OCI-LY7 (cell line): ENCODE measurements at regions not wholly inside any gene's neighbourhood (a gene's known extent, or its start where the extent isn't known, plus 50 kb on each side); places are given as distances from the start of the nearest gene placed in this dataset.

Experiments
- BruUV-seq: library from RNA; stranded (reverse); fragments of 400-500 nt; replicated peaks from 2 replicates; lab custom pipeline; 2021; lab: Mats Ljungman, UMichigan
- CTCF ChIA-PET: fragments of 300-600 bp; sonication (Branson Sonifier 250); formaldehyde crosslinking; loops from one replicate; lab custom pipeline; 2022; ENCODE audit warnings: antibody characterized with exemption; ENCODE audit not compliant: unreplicated experiment; lab: Charles Lee
- POLR2A ChIA-PET: fragments of 300-600 bp; sonication (Branson Sonifier 250); formaldehyde crosslinking; loops from one replicate; lab custom pipeline; 2022; ENCODE audit warnings: antibody characterized with exemption; lab: Charles Lee
- DNase-seq: peaks from one replicate; pipeline ENCODE4 v3.0.0-alpha.2; 2015; ENCODE audit warnings: low spot score
- H2AFZ ChIP-seq: fragments of 200-600 bp; sonication (generic), shearing (Covaris generic); 2 replicates; pipeline ENCODE4 v1.6.1; 2014; ENCODE audit warnings: mild to moderate bottlenecking, antibody characterized with exemption, low read length, moderate library complexity
- H3K27ac ChIP-seq: fragments of 200-600 bp; sonication (generic); 2 replicates; pipeline ENCODE4 v1.5.1; 2014; ENCODE audit warnings: mixed run types, low read depth, mild to moderate bottlenecking, moderate library complexity, low read length, inconsistent platforms; ENCODE audit not compliant: poor library complexity, severe bottlenecking
- H3K36me3 ChIP-seq: fragments of 200-600 bp; sonication (generic); 2 replicates; pipeline ENCODE4 v1.6.1; 2014; ENCODE audit warnings: mild to moderate bottlenecking, antibody characterized with exemption, low read length, moderate library complexity, mixed read lengths; ENCODE audit not compliant: insufficient read depth
- H3K4me1 ChIP-seq: fragments of 200-600 bp; sonication (generic); 2 replicates; pipeline ENCODE4 v1.5.1; 2014; ENCODE audit warnings: mild to moderate bottlenecking, low read length; ENCODE audit not compliant: insufficient read depth, poor library complexity, severe bottlenecking
- H3K4me2 ChIP-seq: fragments of 200-600 bp; sonication (generic); 2 replicates; pipeline ENCODE4 v1.6.1; 2014; ENCODE audit warnings: mild to moderate bottlenecking, low read length
- H3K4me3 ChIP-seq: fragments of 200-600 bp; sonication (generic); 2 replicates; pipeline ENCODE4 v1.5.1; 2014; ENCODE audit warnings: mild to moderate bottlenecking, low read depth, low read length; ENCODE audit not compliant: poor library complexity, severe bottlenecking
- H3K79me2 ChIP-seq: fragments of 200-600 bp; sonication (generic); 2 replicates; pipeline ENCODE4 v1.6.1; 2016; ENCODE audit warnings: low read depth, mild to moderate bottlenecking, low read length, moderate library complexity, mixed read lengths; ENCODE audit not compliant: insufficient read depth
- H3K9me2 ChIP-seq: fragments of 200-600 bp; sonication (generic); 2 replicates; pipeline ENCODE4 v1.6.1; 2016; ENCODE audit warnings: mild to moderate bottlenecking, low read length, mixed read lengths; ENCODE audit not compliant: insufficient read depth
- H3K9me3 ChIP-seq: fragments of 200-600 bp; sonication (generic); 2 replicates; pipeline ENCODE4 v1.6.1; 2014; ENCODE audit warnings: mild to moderate bottlenecking, mixed run types, low read length, mixed read lengths
- H4K20me1 ChIP-seq: fragments of 200-600 bp; sonication (generic); 2 replicates; pipeline ENCODE4 v1.6.1; 2014; ENCODE audit warnings: mild to moderate bottlenecking, antibody characterized with exemption, low read length, moderate library complexity, mixed read lengths; ENCODE audit not compliant: insufficient read depth
- EZH2phosphoT487 ChIP-seq: fragments of 200-600 bp; sonication (generic); IDR thresholded peaks from 2 replicates; pipeline ENCODE4 v1.6.1; 2018; ENCODE audit warnings: low read depth, borderline replicate concordance, mild to moderate bottlenecking, mixed run types, antibody characterized with exemption, low read length, moderate library complexity, mixed read lengths
- intact Hi-C: fragments of 100-400 bp; cut with micrococcal nuclease; formaldehyde crosslinking; loops from one replicate; pipeline ENCODE4 v1.10.0; 2022; ENCODE audit not compliant: unreplicated experiment
- TF ChIP-seq, protein P1 (sequence below): fragments of 200-600 bp; sonication (generic); conservative IDR thresholded peaks from 2 replicates; pipeline ENCODE4 v1.5.1; 2014; ENCODE audit warnings: mild to moderate bottlenecking, antibody characterized with exemption, low read length, moderate library complexity, mixed read lengths

DNA sequence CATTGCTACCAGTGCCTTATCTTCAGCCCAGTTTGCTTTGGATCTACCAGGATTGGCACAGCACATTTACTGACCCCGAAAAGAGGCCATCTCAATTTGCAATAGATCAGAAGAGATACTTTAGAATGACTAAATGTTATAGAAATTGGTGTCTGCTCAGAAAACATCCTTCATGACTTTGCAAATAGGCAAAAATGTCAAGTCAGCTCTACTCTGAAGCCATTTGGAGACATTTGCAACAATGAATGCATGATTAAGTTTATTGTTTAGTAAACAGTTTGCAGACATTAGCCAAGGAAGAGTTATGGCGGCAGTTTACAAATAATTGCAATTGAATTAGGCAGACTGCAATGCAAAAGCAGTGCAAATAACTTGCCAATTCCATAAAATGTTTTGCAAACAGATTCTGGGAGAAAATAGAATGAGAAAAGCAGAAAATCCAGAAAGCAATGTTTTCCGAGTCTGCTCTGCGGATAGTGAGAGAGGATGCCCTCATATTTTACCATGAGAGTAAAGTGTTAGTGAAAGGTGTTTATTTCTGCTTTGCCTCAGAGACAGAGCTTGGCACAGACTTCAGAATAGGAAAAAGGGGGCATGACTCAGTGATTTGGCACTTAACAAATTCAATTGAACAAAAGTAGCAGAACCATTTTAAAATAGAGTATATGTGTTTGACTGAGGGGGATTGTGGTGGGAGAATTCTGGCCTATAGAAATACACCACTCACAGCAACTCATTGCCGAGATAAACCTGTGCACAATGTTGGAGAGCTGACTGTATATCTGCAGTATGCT, 334.9 kb upstream of the NR2F2 start:
- no peak for TF ChIP-seq EZH2phosphoT487
- TF ChIP-seq, protein P1, sequence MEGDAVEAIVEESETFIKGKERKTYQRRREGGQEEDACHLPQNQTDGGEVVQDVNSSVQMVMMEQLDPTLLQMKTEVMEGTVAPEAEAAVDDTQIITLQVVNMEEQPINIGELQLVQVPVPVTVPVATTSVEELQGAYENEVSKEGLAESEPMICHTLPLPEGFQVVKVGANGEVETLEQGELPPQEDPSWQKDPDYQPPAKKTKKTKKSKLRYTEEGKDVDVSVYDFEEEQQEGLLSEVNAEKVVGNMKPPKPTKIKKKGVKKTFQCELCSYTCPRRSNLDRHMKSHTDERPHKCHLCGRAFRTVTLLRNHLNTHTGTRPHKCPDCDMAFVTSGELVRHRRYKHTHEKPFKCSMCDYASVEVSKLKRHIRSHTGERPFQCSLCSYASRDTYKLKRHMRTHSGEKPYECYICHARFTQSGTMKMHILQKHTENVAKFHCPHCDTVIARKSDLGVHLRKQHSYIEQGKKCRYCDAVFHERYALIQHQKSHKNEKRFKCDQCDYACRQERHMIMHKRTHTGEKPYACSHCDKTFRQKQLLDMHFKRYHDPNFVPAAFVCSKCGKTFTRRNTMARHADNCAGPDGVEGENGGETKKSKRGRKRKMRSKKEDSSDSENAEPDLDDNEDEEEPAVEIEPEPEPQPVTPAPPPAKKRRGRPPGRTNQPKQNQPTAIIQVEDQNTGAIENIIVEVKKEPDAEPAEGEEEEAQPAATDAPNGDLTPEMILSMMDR = no peak
- no peaks in the 10 kb centered on the region for H3K9me3 ChIP-seq
- no peaks in the 10 kb centered on the region for H3K36me3 ChIP-seq
- H3K4me2 ChIP-seq = no peak overlapping the region
- no peak overlapping the region for H3K4me3 ChIP-seq
- H4K20me1 ChIP-seq = no peaks in the 10 kb centered on the region
- intact Hi-C loops = no loop called here
- no peak for DNase-seq
- no peaks in the 10 kb centered on the region for H3K4me1 ChIP-seq
- H3K79me2 ChIP-seq = no peaks in the 10 kb centered on the region
- ChIA-PET POLR2A (no interaction called here), CTCF (no interaction called here)
- BruUV-seq = no TSS peak
- no peak overlapping the region for H3K27ac ChIP-seq
- no peaks in the 10 kb centered on the region for H3K9me2 ChIP-seq
- H2AFZ ChIP-seq = no peak overlapping the region

DNA sequence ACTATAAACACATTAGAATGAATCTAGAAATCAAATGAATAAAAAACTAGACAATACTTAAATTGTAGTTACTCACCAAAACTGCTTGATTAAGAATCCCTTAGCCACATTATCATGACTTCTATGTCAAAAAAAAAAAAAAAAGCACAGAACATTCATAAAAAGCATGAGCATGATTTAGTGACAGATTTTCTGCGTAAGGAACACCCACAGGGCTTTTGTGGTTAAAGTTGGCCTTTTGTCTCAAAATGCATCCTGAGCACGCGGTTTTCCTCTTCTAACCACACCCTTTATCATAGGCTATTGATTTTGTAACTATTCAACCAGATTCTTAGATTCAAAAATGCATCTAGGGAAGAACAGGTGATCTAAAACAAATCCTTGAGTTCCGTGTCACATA, 334.0 kb upstream of the NR2F2 start:
- Histone ChIP-seq H3K27ac (no peak overlapping the region), H2AFZ (no peak overlapping the region), H3K4me3 (no peak overlapping the region), H3K4me2 (no peak overlapping the region), H3K36me3 (no peaks in the 10 kb centered on the region), H3K4me1 (no peaks in the 10 kb centered on the region), H3K9me2 (no peaks in the 10 kb centered on the region), H3K9me3 (no peaks in the 10 kb centered on the region), H4K20me1 (no peaks in the 10 kb centered on the region), H3K79me2 (no peaks in the 10 kb centered on the region)
- no TSS peak for BruUV-seq
- POLR2A ChIA-PET = no interaction called here
- CTCF ChIA-PET = no interaction called here
- no peak for DNase-seq
- intact Hi-C loops = no loop called here
- TF ChIP-seq EZH2phosphoT487 = no peak
- TF ChIP-seq, protein P1 = no peak

DNA sequence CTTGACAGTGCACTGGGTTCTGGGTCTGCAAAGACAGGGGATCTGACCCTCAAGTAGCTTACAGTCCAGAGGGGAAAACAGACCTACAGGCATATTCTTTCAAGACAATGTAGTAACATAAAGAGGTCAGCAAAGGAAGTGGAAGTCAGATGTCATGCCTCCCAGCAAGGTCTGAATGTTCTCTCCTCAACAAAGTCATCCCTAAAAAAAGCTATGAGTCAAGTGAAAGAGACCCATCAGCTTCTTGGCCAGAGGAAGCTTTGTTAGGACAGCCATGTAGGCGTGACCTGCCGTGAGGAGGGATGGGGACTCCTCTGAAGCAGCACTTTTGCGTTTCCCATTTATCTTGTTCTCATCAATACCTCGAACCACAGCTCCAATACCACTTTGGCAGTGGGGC, 331.6 kb upstream of the NR2F2 start:
- CTCF ChIA-PET = no interaction called here
- DNase-seq = no peak
- no peak overlapping the region for H3K27ac ChIP-seq
- POLR2A ChIA-PET = no interaction called here
- TF ChIP-seq EZH2phosphoT487 = no peak
- TF ChIP-seq, protein P1 = no peak
- no peak overlapping the region for H3K4me2 ChIP-seq
- intact Hi-C loops = no loop called here
- no peaks in the 10 kb centered on the region for H3K36me3 ChIP-seq
- no peak overlapping the region for H3K4me3 ChIP-seq
- H2AFZ ChIP-seq = no peak overlapping the region
- no TSS peak for BruUV-seq
- no peaks in the 10 kb centered on the region for H3K4me1 ChIP-seq
- no peaks in the 10 kb centered on the region for H3K9me2 ChIP-seq
- no peaks in the 10 kb centered on the region for H3K9me3 ChIP-seq
- no peaks in the 10 kb centered on the region for H4K20me1 ChIP-seq
- no peaks in the 10 kb centered on the region for H3K79me2 ChIP-seq
